Endometrial microvascular endothelial cells (primary cell): ENCODE measurements at regions not wholly inside any gene's neighbourhood (a gene's known extent, or its start where the extent isn't known, plus 50 kb on each side); places are given as distances from the start of the nearest gene placed in this dataset.

Experiments used
- in situ Hi-C: cut with HindIII; loops from 2 replicates; pipeline ENCODE4 v1.10.0; 2017; ENCODE audit warnings: low sequenced_read_pairs, low pct_unique_long_range_greater_than_20kb; ENCODE audit errors: inconsistent ontology term

DNA sequence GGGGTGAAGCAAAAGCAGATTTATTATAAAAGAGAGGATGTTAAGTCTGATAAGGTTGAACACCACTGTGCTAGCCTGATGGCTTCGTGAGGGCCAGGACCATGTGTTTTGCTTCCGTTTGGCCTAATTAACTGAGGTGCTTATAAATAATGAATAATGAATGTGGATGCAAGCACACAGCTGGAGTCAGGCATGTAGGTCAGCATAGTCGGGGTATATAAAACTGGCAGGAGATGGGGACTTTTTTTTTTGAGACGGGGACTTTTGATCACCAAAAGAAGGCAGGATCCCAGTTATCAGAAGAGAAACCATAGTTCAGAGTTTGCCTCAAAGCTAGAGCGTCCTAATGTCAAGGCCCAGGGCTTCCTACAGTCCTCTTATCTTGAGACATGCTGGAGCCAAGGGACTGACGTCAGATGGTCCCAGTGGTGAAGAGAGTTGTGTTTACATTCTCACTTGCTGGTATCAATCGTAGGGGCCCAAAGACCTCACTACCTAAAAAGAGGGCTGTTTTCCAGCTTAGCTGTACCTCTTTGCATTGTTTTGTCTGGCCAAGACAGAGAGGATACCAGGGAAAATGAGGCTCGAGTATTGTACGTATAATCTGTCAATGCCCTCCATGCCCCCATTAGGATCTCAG, 50.4 kb downstream of the RTL9 start:
- in situ Hi-C loops = loop anchor here (25.0 kb wide), 1 partner anchor 247 kb away; no protein-coding TSS in a partner anchor

DNA sequence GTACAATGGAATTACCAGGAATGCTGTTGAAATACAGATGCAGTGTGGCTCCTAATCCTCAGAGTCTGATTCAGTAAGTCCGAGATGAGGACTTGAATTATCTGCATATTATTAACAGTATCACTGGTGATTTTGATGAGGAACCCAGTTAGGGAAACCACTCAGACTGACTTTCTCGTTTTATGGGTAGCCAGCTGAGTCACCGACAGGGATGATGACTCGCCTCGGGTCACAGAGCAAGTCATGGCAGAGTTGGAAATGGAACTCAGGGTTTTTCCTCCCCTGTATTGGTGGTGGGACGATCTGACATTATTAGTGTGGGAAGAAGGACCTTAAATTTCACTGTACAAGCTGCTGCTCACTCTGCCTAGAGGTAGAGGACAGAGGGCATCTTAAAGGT, 51.3 kb downstream of the RTL9 start:
- in situ Hi-C loops = loop anchor here (25.0 kb wide), 1 partner anchor 248 kb away; no protein-coding TSS in a partner anchor

DNA sequence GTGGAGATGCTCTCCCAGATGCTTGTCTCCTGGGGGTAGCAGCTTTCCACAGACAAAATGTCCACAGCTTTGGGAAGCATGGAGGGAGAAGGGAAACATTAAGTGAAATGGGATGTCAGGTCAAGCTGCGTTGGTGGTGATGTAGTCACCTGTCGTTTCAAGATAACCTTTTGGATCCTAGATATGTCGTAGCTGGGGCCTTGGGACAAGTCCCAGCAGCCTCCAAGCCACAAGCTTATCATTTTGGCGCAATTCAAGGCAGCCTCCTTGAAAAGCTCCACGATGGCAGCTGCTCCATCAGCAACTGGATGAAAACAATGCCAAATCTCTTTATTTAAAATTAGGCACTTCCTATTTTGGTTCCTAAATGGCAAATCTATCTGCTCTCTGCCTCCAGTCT, 52.0 kb downstream of the RTL9 start:
- in situ Hi-C loops = loop anchor here (25.0 kb wide), 1 partner anchor 248 kb away; no protein-coding TSS in a partner anchor

DNA sequence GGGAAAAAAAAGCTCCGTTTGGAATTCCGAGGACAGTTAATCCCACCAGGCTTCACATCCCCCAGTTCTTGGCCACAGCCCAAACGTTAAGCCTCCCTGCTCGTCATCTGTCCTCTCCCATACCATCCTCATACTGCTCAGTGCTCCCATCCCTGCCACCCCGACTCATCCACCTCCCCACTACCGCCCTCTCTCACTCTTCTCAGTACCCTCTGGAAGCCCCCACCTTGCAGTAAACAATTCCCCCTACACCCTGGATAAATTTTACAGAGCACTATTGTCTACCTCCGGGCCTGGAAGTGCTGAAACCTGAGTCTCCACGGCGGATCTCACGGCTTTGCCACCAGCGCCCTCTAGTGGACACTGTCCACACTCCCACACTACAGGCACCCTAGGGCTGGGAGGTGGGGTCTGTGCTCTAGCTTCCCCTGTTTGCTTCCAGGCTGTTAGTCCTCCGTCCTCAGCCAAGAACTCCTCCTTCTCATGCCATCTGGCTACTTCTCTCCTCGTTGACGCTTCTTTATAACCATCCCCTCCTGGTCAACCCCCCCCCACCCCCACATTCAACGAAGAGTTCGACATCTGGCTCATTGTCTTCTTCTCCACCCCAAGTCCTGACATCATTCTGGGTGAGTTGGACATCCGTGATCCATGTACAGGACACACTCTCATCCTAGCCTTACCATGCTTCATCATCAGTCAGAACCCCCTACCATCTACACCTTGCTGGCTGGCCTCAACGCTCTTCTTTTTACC, 54.5 kb downstream of the RTL9 start:
- in situ Hi-C loops = loop anchor here (25.0 kb wide), 1 partner anchor 251 kb away; no protein-coding TSS in a partner anchor

DNA sequence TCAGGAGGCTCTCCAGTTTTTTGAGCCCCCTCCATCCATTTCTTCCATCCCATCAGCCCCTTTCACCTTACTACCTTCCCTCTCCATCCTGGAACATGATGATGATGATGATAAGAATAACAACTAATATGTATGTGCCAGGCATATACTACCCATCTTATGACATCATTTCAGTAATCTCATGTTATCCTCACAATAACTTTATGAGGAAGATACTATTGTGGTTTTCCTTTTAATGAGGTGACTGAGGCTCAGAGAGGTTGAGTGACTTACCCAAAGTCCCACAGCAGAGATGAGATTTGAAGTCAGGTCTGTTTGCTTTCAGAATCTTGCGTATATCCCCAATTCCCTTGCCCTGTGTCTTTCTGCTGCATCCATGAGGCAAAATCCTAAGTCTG, 55.1 kb downstream of the RTL9 start:
- in situ Hi-C loops = loop anchor here (25.0 kb wide), 1 partner anchor 251 kb away; no protein-coding TSS in a partner anchor

DNA sequence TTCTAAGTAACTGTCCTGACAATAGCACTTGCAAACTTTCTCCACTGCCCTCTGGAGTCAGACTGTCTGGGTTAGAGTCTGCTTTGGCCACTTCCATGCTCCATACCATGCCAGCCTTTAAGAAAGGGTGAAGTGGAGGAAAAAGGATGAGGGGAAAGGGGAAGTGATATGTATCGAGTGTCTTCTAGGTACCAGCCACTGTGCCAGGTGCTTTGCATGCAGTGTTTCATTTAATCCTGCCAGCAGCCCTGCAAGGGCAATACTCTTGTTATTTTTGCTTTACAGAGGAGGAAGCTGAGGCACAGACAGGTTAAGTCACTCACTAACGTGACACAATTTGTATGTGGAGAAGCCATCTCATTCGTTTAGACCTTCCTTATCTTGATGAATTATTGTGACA, 55.6 kb downstream of the RTL9 start:
- in situ Hi-C loops = loop anchor here (25.0 kb wide), 1 partner anchor 252 kb away; no protein-coding TSS in a partner anchor

DNA sequence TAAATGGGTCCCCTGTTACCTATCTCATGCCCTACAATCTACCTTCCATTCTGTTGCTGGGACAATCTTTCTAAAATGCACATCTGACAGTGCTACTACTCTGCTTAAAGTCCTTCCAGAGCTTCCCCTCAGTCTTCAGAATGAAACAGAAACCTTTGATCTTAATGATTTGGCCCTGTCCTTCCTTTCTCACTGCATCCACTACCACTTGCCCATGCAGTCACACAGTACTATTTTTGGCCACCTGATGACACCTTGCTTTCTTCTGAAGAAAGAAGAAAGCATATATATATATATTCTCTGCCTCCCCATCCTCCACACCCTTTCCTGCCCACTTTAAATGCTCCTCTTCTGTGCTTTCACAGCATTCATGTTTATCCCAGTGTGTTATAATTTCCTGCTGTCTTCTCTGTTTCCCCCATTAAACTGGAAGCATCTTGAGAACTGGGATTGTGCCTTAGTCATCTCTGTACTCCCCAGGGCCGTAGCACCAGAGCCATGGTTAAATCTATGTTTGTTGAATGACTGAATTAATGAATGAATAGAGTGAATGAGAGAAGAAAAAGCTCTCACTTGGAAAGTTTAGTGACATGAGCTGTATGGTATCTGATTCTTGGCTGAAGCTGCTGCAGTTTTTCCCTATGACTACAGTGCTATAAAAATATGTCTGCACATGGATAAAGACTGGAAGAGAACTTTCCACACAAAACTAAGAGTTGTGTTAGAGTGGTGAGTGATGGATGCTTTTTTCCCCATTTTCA, 56.2 kb downstream of the RTL9 start:
- in situ Hi-C loops = loop anchor here (25.0 kb wide), 1 partner anchor 253 kb away; no protein-coding TSS in a partner anchor

DNA sequence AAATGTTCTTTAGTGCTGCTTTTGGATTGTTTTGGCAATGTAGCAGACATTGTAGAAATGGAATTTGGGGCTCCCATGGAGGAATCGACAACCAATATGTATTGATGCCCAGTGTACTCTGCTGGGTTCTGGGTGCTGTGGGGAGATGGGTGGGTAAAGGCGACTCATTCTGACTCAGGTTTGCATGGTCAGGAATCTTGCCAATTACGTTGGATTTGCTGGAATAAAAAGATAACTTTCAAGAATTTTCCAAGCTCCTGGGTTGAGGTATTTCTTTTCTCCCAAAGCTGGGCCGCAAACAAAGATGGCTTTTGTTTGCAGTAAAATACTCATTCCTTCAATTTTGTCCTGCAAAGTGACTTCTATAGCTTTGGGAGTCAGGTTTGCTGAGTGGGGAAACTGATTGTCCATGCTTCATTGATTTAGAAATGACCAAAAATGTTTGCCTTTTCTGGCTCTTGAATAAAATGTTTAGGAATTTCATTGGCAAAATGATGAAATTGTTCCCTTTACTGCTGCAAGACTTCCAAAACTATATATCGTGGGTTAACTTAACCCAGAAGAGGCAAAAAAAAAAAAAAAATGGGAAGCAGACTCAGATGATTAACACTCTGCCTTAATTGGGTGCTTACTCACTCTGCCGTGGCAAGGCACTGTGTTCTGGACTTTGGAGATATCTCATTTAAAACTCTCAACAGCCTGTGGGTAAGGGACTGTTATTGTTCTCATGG, 57.0 kb downstream of the RTL9 start:
- in situ Hi-C loops = loop anchor here (25.0 kb wide), 1 partner anchor 253 kb away; no protein-coding TSS in a partner anchor

DNA sequence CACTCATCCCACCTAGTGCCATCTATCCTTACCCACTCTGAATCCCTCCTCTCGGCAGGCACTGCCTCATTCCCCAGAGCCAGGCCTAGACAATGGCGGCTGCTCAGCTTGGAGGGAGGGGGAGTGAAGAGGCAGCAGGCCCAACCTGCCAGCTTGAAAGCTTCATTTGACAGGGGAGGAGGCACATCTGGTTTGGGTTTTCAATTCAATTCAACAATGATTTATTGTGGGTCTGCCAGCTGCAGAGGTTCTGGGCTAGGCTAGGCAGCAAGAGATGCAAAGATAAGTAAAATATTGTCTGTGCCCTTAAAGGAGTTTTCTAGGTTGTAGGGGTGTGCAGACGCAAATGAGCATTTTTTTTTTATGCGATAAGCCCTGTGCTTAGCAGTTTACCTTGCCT, 58.5 kb downstream of the RTL9 start:
- in situ Hi-C loops = loop anchor here (25.0 kb wide), 1 partner anchor 255 kb away; no protein-coding TSS in a partner anchor

DNA sequence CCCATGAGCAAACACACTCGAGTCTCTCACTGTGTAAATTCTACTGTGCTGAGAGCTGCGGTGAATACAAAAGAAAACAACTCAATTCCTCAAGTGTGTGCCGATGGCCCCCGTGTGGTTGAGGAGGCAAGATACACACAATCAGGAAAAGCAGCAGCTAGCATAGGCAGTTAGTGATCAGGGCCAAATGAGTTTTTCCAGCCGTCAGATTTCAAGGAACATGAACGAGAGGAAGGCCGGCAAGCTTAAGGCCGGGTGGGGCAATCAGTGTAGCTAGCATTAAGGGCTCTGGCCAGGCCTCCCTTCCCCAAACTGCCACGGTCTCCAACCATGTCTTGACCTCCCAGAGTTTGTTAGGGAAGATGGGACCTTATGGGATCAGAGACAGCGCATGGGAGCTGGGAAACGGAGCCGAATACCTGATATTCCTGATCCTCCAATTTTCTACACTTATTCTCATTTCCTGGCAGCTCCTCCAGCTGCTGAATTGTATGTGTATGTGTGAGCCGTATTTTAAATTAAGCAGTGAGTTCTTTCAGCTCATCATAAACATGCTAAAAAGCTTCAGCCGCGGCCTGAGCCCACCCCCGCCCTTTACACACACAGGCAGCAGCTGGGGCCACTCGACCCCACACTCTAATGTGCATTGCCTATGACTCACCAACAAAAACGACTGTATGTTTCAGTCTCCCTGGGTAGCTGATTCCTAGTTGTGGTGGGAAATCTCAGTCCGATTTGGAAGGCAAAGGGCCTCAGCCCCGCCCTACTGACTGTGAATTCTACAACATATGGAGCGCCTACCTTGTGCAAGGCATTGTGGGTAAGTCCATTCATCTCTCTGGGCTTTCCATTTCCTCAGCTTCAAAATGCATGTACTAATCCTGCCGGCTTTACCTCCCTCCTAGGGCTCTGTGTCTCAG, 59.9 kb downstream of the RTL9 start:
- in situ Hi-C loops = loop anchor here (25.0 kb wide), 1 partner anchor 256 kb away; no protein-coding TSS in a partner anchor

DNA sequence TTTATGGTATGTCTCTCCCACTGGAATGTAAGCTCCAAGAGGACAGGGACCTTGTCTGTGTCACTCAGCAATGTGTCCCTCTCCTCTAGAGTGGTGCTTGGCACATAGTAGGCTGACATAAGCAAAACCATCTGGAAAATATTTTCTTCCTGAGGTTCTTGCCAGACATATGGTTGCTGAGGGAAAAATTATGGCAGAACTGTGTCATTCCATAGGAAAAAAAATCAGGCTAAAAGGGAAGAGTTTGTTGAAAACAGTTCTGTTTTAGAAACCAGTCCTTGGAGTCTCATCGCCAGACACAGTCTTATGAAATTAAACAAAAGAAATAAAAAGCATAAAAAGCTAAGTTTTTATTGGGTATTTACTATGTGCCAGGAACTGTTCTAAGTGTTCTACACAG, 60.9 kb downstream of the RTL9 start:
- in situ Hi-C loops = loop anchor here (25.0 kb wide), 1 partner anchor 257 kb away; no protein-coding TSS in a partner anchor

DNA sequence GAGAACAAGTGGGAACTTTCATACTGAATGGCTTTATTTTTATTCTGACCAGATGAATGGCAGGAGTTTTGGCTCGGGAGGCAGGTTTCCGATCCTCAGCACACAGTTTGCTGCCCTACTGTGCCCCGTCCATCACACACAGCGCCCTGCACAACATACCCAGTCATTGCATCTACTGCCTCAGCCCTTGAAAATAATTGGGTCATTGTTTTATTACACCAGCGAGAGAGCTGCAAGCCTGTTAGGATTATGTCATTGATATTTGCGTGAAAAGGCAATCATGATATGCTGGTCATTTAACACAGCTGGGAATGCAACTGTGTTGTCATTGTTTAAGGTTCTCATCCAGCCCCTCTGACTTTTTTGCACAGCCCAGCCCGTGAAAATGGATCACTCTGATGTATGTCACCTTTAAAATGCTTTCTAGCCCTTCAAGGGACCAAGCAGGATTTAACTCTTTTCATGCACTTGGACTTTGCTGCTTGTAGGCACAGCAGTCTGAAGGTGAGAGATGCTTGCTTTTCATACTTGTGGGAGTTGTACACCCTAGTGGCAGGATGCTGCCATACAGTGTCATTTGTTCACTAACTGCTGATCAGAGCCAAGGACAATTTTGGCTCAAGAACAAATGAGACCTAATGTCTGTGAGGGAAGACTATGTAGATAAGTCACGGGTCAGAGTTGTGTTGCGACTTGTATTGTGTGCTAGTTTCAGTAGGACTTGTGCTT, 62.3 kb downstream of the RTL9 start:
- in situ Hi-C loops = loop anchor here (25.0 kb wide), 1 partner anchor 259 kb away; no protein-coding TSS in a partner anchor

DNA sequence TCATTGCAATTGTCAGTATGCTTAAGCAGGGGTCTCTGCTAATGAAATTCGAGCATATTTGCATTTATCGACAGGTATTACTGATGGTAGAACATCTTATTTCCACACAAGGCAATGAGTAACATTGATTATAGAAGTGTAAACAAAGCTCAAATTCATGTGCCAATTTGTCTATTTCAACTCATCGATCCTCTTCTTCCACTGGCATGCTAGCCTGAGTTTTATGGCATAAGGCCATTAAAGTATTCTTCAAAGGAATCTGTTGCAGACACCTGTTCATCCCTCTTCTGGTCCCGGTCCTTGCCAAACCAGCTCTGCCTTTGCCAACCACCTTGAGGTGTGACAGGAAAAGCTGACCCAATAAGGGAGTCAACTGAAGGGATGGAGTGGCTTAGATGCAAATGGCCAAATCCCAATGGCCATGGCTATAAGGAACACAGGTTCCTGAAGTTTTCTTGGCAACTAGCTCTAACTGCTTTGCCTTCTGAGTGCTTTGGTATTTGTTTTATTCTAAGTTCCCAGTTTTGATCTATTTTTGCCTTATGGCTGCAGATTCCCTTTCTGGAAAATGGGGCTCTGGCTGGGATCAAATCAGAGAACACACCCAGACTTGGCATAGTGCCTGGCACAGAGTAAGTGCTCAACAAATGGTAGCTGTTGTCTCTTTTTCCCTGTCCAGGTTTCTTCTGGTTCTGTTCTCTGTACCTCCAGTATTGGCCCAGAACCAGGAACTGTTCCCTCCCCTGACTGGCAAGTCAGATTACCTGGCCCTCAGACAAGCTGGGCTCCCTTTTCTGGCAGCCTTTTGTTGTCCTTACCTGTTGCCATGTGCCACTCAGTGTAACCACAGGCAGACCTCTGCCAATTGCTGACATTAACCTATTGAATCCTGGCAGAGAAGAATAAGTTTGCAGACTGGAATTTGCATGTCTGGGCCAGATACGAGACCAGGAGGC, 63.1 kb downstream of the RTL9 start:
- in situ Hi-C loops = loop anchor here (25.0 kb wide), 1 partner anchor 259 kb away; no protein-coding TSS in a partner anchor

DNA sequence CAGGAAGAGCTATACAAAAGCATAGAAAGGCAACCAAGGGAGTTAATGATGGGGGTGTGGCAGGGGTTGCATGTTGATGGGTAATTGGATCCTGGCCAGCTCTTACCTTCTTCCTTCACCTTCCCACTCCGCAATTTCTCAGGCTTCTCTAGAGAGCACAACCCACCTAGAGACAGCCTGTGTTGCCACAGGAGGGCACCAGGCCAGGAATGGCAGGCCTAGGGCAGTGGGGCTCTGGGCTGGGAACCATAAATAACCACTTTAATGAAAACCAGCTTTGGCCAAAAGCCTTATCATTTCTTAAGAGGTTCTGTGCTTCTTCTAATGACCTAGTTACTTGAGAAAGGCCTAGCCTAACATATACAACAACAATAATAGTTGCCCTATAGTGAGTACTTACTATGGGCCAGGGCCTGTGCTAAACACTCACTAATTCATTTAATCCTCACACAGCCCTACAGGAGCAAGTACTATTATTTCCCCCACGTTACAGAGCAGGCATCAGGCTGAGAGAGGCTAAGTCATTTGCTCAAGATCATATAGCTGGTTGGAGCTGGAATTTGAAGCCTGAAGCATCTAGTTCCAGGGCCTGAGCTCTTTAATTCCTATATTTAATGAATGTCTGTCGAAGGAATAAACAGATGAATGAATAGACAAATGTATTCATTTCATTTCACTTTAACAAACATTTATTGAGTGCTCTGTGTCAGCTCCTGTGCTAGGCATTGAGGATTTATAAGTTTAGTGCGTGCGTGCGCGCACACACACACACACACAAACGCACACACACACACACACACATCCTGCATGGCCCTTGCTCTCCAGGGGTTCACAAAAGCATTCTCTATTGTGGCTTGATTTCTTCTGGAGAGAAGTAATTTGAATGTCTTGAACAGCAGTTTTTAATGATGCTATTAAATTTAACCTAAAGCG, 66.8 kb downstream of the RTL9 start:
- in situ Hi-C loops = no loop called here

DNA sequence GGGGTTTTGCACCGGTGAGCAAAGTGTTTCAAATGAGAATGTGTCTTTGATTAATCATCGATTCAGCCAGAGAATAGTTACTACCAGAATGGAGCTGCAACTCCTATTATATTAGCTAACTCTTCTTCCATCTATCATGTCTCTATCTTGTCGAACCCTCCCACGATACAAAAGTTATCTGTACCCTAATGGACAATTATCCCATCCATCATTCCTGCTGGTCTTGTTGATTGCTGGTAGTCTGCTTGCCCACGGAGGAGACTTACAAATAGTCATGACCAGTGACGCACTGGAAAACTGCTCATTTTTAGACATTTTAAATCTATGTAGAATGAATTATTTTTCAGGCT, 67.5 kb downstream of the RTL9 start:
- in situ Hi-C loops = no loop called here
